Spinal cord (tissue), 9 donors: ENCODE measurements at regions not wholly inside any gene's neighbourhood (a gene's known extent, or its start where the extent isn't known, plus 50 kb on each side); places are given as distances from the start of the nearest gene placed in this dataset.

Experiments
- DNase-seq, 6 donors: peaks; one replicate each; pipeline versions ENCODE4 v3.0.0 to v3.0.0-alpha.2; 2013 to 2015; ENCODE audit warnings: low spot score in 6 of 6, low read depth in 4 of 6
- H3K27ac ChIP-seq: one replicate; pipeline ENCODE4 v1.5.1; 2013; ENCODE audit warnings: low read depth, low read length, control low read depth
- H3K27me3 ChIP-seq: one replicate; pipeline ENCODE4 v1.6.1; 2013; ENCODE audit warnings: low read length; ENCODE audit not compliant: control insufficient read depth, insufficient read depth
- H3K36me3 ChIP-seq: one replicate; pipeline ENCODE4 v1.6.1; 2013; ENCODE audit warnings: low read length; ENCODE audit not compliant: control insufficient read depth, insufficient read depth
- H3K4me1 ChIP-seq: one replicate; pipeline ENCODE4 v1.6.1; 2013; ENCODE audit warnings: low read length; ENCODE audit not compliant: control insufficient read depth, insufficient read depth
- H3K4me3 ChIP-seq: one replicate; pipeline ENCODE4 v1.5.1; 2013; ENCODE audit warnings: low read depth, low read length, control low read depth
- H3K9me3 ChIP-seq: one replicate; pipeline ENCODE4 v1.6.1; 2013; ENCODE audit warnings: low read length; ENCODE audit not compliant: control insufficient read depth, insufficient read depth
- WGBS: methylation state at CpG from one replicate; pipeline ENCODE4 v1.1.5; 2013; ENCODE audit warnings: missing lambda C conversion rate; ENCODE audit not compliant: insufficient coverage; 5-methylcytosine and 5-hydroxymethylcytosine counted together
- donor health status: healthy.

DNA sequence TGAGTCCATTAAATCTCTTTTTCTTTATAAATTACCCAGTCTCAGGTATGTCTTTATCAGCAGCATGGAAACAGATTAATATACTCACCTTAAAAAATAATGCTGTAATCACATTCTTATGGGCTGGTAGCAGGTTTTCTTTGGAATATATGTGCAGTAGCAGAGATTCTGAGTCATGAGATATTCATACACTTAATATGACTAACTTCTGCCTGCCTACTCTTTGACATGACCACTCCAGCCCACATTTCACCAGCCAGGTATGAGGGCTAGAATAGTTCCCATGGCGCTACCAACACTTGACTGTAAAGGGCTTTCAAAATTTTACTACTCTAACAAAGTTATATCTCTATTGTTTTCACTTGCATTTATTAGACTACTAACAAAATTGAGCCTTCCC is 74.1 kb upstream of the GHR start:
- Histone ChIP-seq H3K27ac (no peak overlapping the region), H3K36me3 (no peaks in the 10 kb centered on the region), H3K9me3 (peaks cover 1% of the 10 kb centered on the region), H3K27me3 (no peaks in the 10 kb centered on the region), H3K4me1 (no peaks in the 10 kb centered on the region), H3K4me3 (no peak overlapping the region)
- DNase-seq: no peak
- no CpG with 5 or more reads among the region's 1 CpG for WGBS

DNA sequence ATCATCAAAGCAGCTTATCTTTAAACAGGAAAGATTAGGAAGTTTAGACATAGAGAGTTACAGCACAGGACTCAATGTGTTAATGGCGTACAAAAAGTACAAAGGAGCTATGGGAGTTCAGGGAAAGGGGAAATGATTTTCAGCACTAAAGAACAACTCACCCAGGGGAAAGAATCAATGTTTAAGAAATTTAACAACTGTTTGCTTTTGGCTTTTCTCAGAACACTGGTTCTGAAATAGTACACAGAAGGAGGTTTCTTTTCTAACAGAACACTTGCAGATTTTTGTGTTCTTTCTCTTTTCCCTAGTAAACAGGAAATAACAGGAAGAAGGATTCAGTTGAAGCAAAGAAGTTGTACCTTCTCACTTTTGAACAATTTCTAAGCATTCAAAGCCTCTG is 71.3 kb upstream of the GHR start:
- no CpG with 5 or more reads among the region's 1 CpG for WGBS
- Histone ChIP-seq H3K4me1 (no peaks in the 10 kb centered on the region), H3K4me3 (no peak overlapping the region), H3K27ac (no peak overlapping the region), H3K36me3 (no peaks in the 10 kb centered on the region), H3K9me3 (peaks cover 1% of the 10 kb centered on the region), H3K27me3 (no peaks in the 10 kb centered on the region)
- DNase-seq: no peak

DNA sequence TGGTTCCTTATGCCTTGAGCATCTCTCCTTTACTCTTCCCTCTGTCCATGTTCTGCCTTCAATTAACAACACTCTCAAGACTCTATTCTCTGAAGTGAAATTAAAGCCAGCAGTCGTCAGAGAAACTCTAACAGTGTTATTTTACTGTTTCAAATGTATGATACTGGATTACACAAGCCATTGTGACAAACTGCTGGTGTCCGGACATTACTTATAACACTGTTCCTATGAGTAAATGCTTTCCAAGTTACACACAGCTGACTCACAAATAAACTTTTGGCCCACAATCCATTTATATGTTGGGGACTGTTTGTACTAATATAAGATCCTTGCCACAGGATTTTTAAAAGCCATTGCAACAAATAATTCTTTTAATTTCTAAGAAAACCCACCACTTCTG is 63.2 kb upstream of the GHR start:
- Histone ChIP-seq H3K4me1 (no peaks in the 10 kb centered on the region), H3K27me3 (no peaks in the 10 kb centered on the region), H3K27ac (no peak overlapping the region), H3K9me3 (peaks cover 1% of the 10 kb centered on the region), H3K36me3 (no peaks in the 10 kb centered on the region), H3K4me3 (no peak overlapping the region)
- WGBS: no CpG with 5 or more reads among the region's 2 CpGs
- peak in 1 of 6 donors; percentile 6 for DNase-seq

DNA sequence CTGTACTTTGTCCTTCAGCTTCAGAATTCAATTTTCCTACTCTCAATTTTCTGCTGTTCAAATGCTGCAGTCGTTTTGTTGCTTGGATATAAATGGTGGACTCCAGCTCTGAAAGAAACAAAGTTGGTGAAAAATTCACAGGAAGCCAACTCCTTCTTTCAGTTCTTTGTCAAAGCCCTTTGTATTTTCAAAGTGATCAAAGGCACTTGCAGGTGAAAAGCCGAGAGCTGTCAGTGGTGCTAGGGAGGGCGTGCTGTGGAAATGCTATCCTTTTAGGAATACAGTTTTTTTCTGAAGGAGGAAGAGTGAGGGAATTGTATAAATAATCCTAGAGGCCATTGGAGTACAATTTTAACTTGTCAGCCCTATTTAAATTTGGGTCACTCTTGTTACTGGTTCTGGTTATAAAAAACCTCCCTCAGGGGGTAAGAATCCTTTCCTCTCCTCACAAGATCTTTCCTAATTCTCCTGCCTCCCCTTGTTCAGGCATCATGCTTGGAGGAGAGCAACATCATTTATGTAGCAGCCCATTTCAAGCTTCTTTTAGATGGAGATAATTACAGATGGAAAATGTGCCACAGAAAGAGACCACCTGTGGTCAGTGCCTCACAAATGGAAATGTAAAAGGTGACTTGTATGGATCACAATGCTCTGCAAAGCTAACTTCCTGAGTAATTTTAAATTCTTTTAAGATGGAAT is 62.5 kb upstream of the GHR start:
- 7% methylated on average over 2 of the region's 3 CpGs for WGBS
- no peak overlapping the region for H3K27ac ChIP-seq
- no peaks in the 10 kb centered on the region for H3K27me3 ChIP-seq
- H3K36me3 ChIP-seq: no peaks in the 10 kb centered on the region
- no peaks in the 10 kb centered on the region for H3K4me1 ChIP-seq
- H3K9me3 ChIP-seq: peaks cover 1% of the 10 kb centered on the region
- DNase-seq: peak in 2 of 6 donors; percentile 16 to 29
- H3K4me3 ChIP-seq: no peak overlapping the region

DNA sequence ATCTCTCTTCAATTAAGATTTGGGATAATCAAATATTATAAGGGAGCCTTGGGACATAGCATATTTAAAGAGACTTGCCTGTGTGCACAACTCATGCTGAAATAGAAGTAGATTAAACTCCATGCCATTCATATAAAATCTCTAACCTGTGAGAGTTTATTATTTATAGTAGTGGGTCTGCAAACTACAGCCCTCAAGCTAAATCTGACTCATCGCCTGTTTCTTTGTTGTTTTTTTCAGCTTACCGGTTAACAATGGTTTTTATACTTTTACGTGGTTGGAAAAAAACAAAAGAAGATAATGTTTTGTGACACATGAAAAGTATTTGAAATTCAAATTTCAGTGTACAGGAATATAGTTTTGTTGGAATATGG is 61.9 kb upstream of the GHR start:
- Histone ChIP-seq H3K27ac (no peak overlapping the region), H3K9me3 (peaks cover 1% of the 10 kb centered on the region), H3K4me1 (no peaks in the 10 kb centered on the region), H3K27me3 (no peaks in the 10 kb centered on the region), H3K4me3 (no peak overlapping the region), H3K36me3 (no peaks in the 10 kb centered on the region)
- no peak for DNase-seq
- no CpG with 5 or more reads among the region's 3 CpGs for WGBS

DNA sequence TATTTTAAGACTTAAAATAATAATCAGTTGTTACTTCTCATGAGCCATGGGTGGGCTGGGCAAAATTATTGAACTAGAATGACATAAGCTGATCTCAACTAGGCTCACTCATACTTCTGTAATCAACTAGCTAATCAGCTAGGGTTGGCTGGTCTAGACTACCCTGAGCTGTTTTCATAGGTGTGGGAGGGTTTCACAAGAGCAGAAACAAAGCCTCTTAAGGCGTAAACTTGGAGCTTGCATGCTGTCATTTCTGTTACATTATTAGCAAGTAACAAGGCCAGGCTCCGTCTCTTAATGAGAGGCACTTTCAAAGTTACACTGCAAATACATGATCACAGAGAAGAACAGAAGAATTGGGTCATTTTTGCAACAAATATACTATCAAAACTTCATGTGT is 57.2 kb upstream of the GHR start:
- Histone ChIP-seq H3K27ac (no peak overlapping the region), H3K4me3 (no peak overlapping the region), H3K9me3 (peaks cover 1% of the 10 kb centered on the region), H3K4me1 (no peaks in the 10 kb centered on the region), H3K36me3 (no peaks in the 10 kb centered on the region), H3K27me3 (no peaks in the 10 kb centered on the region)
- 100% methylated on average over 2 of the region's 2 CpGs for WGBS
- DNase-seq: no peak
